ENCODE measurements at regions not wholly inside any gene's neighbourhood (a gene's known extent, or its start where the extent isn't known, plus 50 kb on each side); places are given as distances from the start of the nearest gene placed in this dataset.
"Not testable (repeated sequence)": the region's sequence is repeated elsewhere in the genome, so short reads cannot be mapped to it uniquely, and the experiment has no call there.

- DNase-seq (ENCODE audit: low read depth): no peak
- TF ChIP-seq CTCF (IDR thresholded peaks at IDR 0.05; ENCODE audit: insufficient read depth, low read depth, low read length, missing control alignments): no peak
- no peak overlapping the region for H3K4me3 ChIP-seq (ENCODE audit: low read depth, low read length)
These were observed 56.4 kb upstream of the TNFAIP3 start for GRCh38 chr6:137810554-137811120.

- peak; percentile 94 for DNase-seq (ENCODE audit: low read depth)
These were observed 55.7 kb upstream of the TNFAIP3 start for GRCh38 chr6:137811121-137811915.

GRCh38 chr6:137811916-137812553 lies 55.0 kb upstream of the TNFAIP3 start:
- no peak for DNase-seq (ENCODE audit: low read depth)
- TF ChIP-seq CTCF (IDR thresholded peaks at IDR 0.05; ENCODE audit: insufficient read depth, low read depth, low read length, missing control alignments): no peak
- H3K4me3 ChIP-seq (ENCODE audit: low read depth, low read length): peak overlapping the region; percentile 28

More at GRCh38 chr6:137811121-137811915, 55.7 kb upstream of the TNFAIP3 start:
- no peak for TF ChIP-seq CTCF (IDR thresholded peaks at IDR 0.05; ENCODE audit: insufficient read depth, low read depth, low read length, missing control alignments)
- H3K4me3 ChIP-seq (ENCODE audit: low read depth, low read length): peak overlapping the region; percentile 28

GRCh38 chr6:137813308-137813970 lies 53.6 kb upstream of the TNFAIP3 start:
- no peak for TF ChIP-seq CTCF (IDR thresholded peaks at IDR 0.05; ENCODE audit: insufficient read depth, low read depth, low read length, missing control alignments)
- DNase-seq (ENCODE audit: low read depth): peak; percentile 29
- H3K4me3 ChIP-seq (ENCODE audit: low read depth, low read length): no peak overlapping the region

GRCh38 chr6:137814030-137814429 lies 53.0 kb upstream of the TNFAIP3 start:
- DNase-seq (ENCODE audit: low read depth); H3K4me3 ChIP-seq (ENCODE audit: low read depth, low read length): not testable (repeated sequence)

- no peak for DNase-seq (ENCODE audit: low read depth)
- H3K4me3 ChIP-seq (ENCODE audit: low read depth, low read length): peak overlapping the region; percentile 26
- no peak for TF ChIP-seq CTCF (IDR thresholded peaks at IDR 0.05; ENCODE audit: insufficient read depth, low read depth, low read length, missing control alignments)
These were observed 51.4 kb upstream of the TNFAIP3 start for GRCh38 chr6:137815692-137816091.

GRCh38 chr6:137816133-137816579 lies 50.9 kb upstream of the TNFAIP3 start:
- no peak for TF ChIP-seq CTCF (IDR thresholded peaks at IDR 0.05; ENCODE audit: insufficient read depth, low read depth, low read length, missing control alignments)
- H3K4me3 ChIP-seq (ENCODE audit: low read depth, low read length): peak overlapping the region; percentile 26
- DNase-seq (ENCODE audit: low read depth): peak; percentile 51
